Tibial nerve (tissue), 4 donors: ENCODE measurements at regions not wholly inside any gene's neighbourhood (a gene's known extent, or its start where the extent isn't known, plus 50 kb on each side); places are given as distances from the start of the nearest gene placed in this dataset.

Experiments used
- DNase-seq, 2 donors: peaks; one replicate each; pipeline ENCODE4 v3.0.0-alpha.2; 2019; ENCODE audit warnings: low spot score in 2 of 2
- H3K27ac ChIP-seq, 4 donors: fragments of 200-600 bp; sonication (generic) in 3 of 4; one replicate each; pipeline ENCODE4 v1.5.1; 2017 to 2019; ENCODE audit warnings: mild to moderate bottlenecking in 1 of 4
- H3K27me3 ChIP-seq, 2 donors: fragments of 200-600 bp; sonication (generic) in 1 of 2; one replicate each; pipeline versions ENCODE4 v1.5.1 to v1.6.0; 2017 to 2019
- H3K36me3 ChIP-seq, 3 donors: fragments of 200-600 bp; sonication (generic); one replicate each; pipeline ENCODE4 v1.5.1; 2018 to 2019
- H3K4me1 ChIP-seq, 4 donors: fragments of 200-600 bp; sonication (generic) in 3 of 4; one replicate each; pipeline ENCODE4 v1.5.1; 2017 to 2019
- H3K4me3 ChIP-seq, 4 donors: fragments of 200-600 bp; sonication (generic) in 3 of 4; one replicate each; pipeline ENCODE4 v1.5.1; 2017 to 2019; ENCODE audit warnings: mild to moderate bottlenecking in 1 of 4, moderate library complexity in 1 of 4
- H3K9me3 ChIP-seq, 4 donors: fragments of 200-600 bp; sonication (generic) in 3 of 4; one replicate each; pipeline ENCODE4 v1.5.1; 2017 to 2019
- CTCF ChIP-seq, 5 experiments: fragments of 200-600 bp in 3 of 5; fragments of 450-650 bp in 2 of 5; sonication (generic) in 3 of 5; IDR thresholded peaks; one replicate each; pipeline ENCODE4 v1.5.1; 2016 to 2019; ENCODE audit warnings: antibody characterized with exemption in 5 of 5, mild to moderate bottlenecking in 3 of 5, moderate library complexity in 2 of 5
- EP300 ChIP-seq, 2 donors: sonication (generic); formaldehyde crosslinking; IDR thresholded peaks; one replicate each; pipeline ENCODE4 v1.6.1; 2017; ENCODE audit warnings: antibody characterized with exemption in 2 of 2, mild to moderate bottlenecking in 1 of 2
- POLR2A ChIP-seq, 2 donors: fragments of 450-650 bp; IDR thresholded peaks; one replicate each; pipeline ENCODE4 v1.6.1; 2017; ENCODE audit warnings: antibody characterized with exemption in 2 of 2, mild to moderate bottlenecking in 2 of 2, moderate library complexity in 2 of 2
- WGBS, 2 donors: methylation state at CpG; one replicate each; pipeline ENCODE4 v1.1.5; 2018; 5-methylcytosine and 5-hydroxymethylcytosine counted together

GRCh38 chr2:2942906-2943305 is 434.7 kb downstream of the EIPR1 start:
- DNase-seq, result no peak
- Histone ChIP-seq H3K36me3 (no peaks in the 10 kb centered on the region), H3K9me3 (peaks cover 0 to 29% (median 0%) of the 10 kb centered on the region in 4 donors), H3K4me3 (no peak overlapping the region), H3K27ac (no peak overlapping the region), H3K27me3 (no peaks in the 10 kb centered on the region), H3K4me1 (no peaks in the 10 kb centered on the region)
- no peak for TF ChIP-seq POLR2A (IDR thresholded peaks at IDR 0.05)
- no peak for TF ChIP-seq CTCF (IDR thresholded peaks at IDR 0.05)
- no peak for TF ChIP-seq EP300 (IDR thresholded peaks at IDR 0.05)
- WGBS, 2 donors, result 62 to 69% methylated on average over 4 of the region's 4 CpGs

GRCh38 chr2:2942225-2942624 is 435.4 kb downstream of the EIPR1 start:
- H3K27ac ChIP-seq, result no peak overlapping the region
- TF ChIP-seq EP300 (IDR thresholded peaks at IDR 0.05), result no peak
- no peak for TF ChIP-seq CTCF (IDR thresholded peaks at IDR 0.05)
- TF ChIP-seq POLR2A (IDR thresholded peaks at IDR 0.05), result no peak
- peaks cover 0 to 29% (median 0%) of the 10 kb centered on the region in 4 donors for H3K9me3 ChIP-seq
- no peaks in the 10 kb centered on the region for H3K27me3 ChIP-seq
- no peak for DNase-seq
- WGBS, 2 donors, result 74 to 76% methylated on average over 5 of the region's 5 CpGs
- H3K4me3 ChIP-seq, result no peak overlapping the region
- H3K4me1 ChIP-seq, result no peaks in the 10 kb centered on the region
- H3K36me3 ChIP-seq, result no peaks in the 10 kb centered on the region

GRCh38 chr2:2941205-2941604 is 436.4 kb downstream of the EIPR1 start:
- H3K36me3 ChIP-seq, result no peaks in the 10 kb centered on the region
- no peaks in the 10 kb centered on the region for H3K4me1 ChIP-seq
- no peaks in the 10 kb centered on the region for H3K27me3 ChIP-seq
- no peak overlapping the region for H3K4me3 ChIP-seq
- 38 to 52% methylated on average over 6 to 15 of the region's 15 CpGs for WGBS, 2 donors
- no peak for TF ChIP-seq POLR2A (IDR thresholded peaks at IDR 0.05)
- no peak for TF ChIP-seq CTCF (IDR thresholded peaks at IDR 0.05)
- TF ChIP-seq EP300 (IDR thresholded peaks at IDR 0.05), result no peak
- DNase-seq, result no peak
- H3K27ac ChIP-seq, result no peak overlapping the region
- peaks cover 0 to 23% (median 0%) of the 10 kb centered on the region in 4 donors for H3K9me3 ChIP-seq

- Histone ChIP-seq H3K27me3 (no peaks in the 10 kb centered on the region), H3K9me3 (peaks cover 0 to 27% (median 0%) of the 10 kb centered on the region in 4 donors), H3K27ac (no peak overlapping the region), H3K4me1 (no peaks in the 10 kb centered on the region), H3K36me3 (no peaks in the 10 kb centered on the region), H3K4me3 (no peak overlapping the region)
- 71 to 75% methylated on average over 9 of the region's 9 CpGs for WGBS, 2 donors
- no peak for TF ChIP-seq POLR2A (IDR thresholded peaks at IDR 0.05)
- TF ChIP-seq CTCF (IDR thresholded peaks at IDR 0.05), result no peak
- TF ChIP-seq EP300 (IDR thresholded peaks at IDR 0.05), result no peak
- no peak for DNase-seq
Observed at GRCh38 chr2:2940702-2941101, 436.9 kb downstream of the EIPR1 start.

- Histone ChIP-seq H3K4me3 (no peak overlapping the region), H3K4me1 (no peaks in the 10 kb centered on the region), H3K36me3 (no peaks in the 10 kb centered on the region), H3K9me3 (peaks cover 0 to 21% (median 0%) of the 10 kb centered on the region in 4 donors), H3K27me3 (no peaks in the 10 kb centered on the region), H3K27ac (no peak overlapping the region)
- WGBS, 2 donors, result 88% methylated on average over 10 of the region's 10 CpGs; no CpG with 5 or more reads in 1 of the 2 donors
- TF ChIP-seq EP300 (IDR thresholded peaks at IDR 0.05) (no peak), CTCF (IDR thresholded peaks at IDR 0.05) (no peak), POLR2A (IDR thresholded peaks at IDR 0.05) (no peak)
- DNase-seq, result no peak
Observed at GRCh38 chr2:2940061-2940460, 437.6 kb downstream of the EIPR1 start.
